ENCODE measurements at regions not wholly inside any gene's neighbourhood (a gene's known extent, or its start where the extent isn't known, plus 50 kb on each side); places are given as distances from the start of the nearest gene placed in this dataset.

GRCh38 chr6:71091956-71092355, 135.1 kb upstream of the B3GAT2 start:
- TF ChIP-seq, protein P1, sequence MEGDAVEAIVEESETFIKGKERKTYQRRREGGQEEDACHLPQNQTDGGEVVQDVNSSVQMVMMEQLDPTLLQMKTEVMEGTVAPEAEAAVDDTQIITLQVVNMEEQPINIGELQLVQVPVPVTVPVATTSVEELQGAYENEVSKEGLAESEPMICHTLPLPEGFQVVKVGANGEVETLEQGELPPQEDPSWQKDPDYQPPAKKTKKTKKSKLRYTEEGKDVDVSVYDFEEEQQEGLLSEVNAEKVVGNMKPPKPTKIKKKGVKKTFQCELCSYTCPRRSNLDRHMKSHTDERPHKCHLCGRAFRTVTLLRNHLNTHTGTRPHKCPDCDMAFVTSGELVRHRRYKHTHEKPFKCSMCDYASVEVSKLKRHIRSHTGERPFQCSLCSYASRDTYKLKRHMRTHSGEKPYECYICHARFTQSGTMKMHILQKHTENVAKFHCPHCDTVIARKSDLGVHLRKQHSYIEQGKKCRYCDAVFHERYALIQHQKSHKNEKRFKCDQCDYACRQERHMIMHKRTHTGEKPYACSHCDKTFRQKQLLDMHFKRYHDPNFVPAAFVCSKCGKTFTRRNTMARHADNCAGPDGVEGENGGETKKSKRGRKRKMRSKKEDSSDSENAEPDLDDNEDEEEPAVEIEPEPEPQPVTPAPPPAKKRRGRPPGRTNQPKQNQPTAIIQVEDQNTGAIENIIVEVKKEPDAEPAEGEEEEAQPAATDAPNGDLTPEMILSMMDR (IDR thresholded peaks at IDR 0.05; ENCODE audit: low read length), result no peak
- TF ChIP-seq EZH2 (optimal IDR thresholded peaks at IDR 0.05; ENCODE audit: low read depth, low read length), result no peak

All from MM.1S (cell line).